D721Med (cell line): ENCODE measurements at regions not wholly inside any gene's neighbourhood (a gene's known extent, or its start where the extent isn't known, plus 50 kb on each side); places are given as distances from the start of the nearest gene placed in this dataset.

Experiments used
- DNase-seq: peaks from one replicate; pipeline ENCODE4 v3.0.0; 2011; ENCODE audit warnings: low spot score; ENCODE audit not compliant: insufficient read length
- FAIRE-seq: peaks from 2 replicates; lab custom pipeline; 2011; peaks lifted over from hg19 to GRCh38; lab: Jason Lieb, UNC
- CTCF ChIP-seq: IDR thresholded peaks from 2 replicates; pipeline ENCODE4 v1.5.1; 2012; ENCODE audit warnings: mild to moderate bottlenecking, control low read depth; ENCODE audit not compliant: insufficient read depth; ENCODE audit errors: missing control alignments

GRCh38 chr11:42958635-42959034 lies 353.2 kb upstream of the API5 start:
- TF ChIP-seq CTCF, result no peak
- DNase-seq (no peak), FAIRE-seq (no peak)

GRCh38 chr11:42960521-42961088 lies 351.2 kb upstream of the API5 start:
- TF ChIP-seq CTCF, result no peak
- DNase-seq (no peak), FAIRE-seq (no peak)

- DNase-seq (no peak), FAIRE-seq (no peak)
Observed at GRCh38 chr11:42967653-42968052, 344.1 kb upstream of the API5 start.

GRCh38 chr11:42972741-42973140 lies 339.1 kb upstream of the API5 start:
- TF ChIP-seq CTCF, result no peak
- FAIRE-seq (no peak), DNase-seq (no peak)

More at GRCh38 chr11:42967653-42968052, 344.1 kb upstream of the API5 start:
- no peak for TF ChIP-seq CTCF

- DNase-seq (no peak), FAIRE-seq (no peak)
- no peak for TF ChIP-seq CTCF
Observed at GRCh38 chr11:42974510-42975179, 337.2 kb upstream of the API5 start.

- TF ChIP-seq CTCF, result no peak
- FAIRE-seq (no peak), DNase-seq (no peak)
Observed at GRCh38 chr11:42975180-42975529, 336.6 kb upstream of the API5 start.

- TF ChIP-seq CTCF, result no peak
- FAIRE-seq (no peak), DNase-seq (no peak)
Observed at GRCh38 chr11:42976636-42977217, 335.1 kb upstream of the API5 start.
